ENCODE measurements at regions not wholly inside any gene's neighbourhood (a gene's known extent, or its start where the extent isn't known, plus 50 kb on each side); places are given as distances from the start of the nearest gene placed in this dataset.

DNA sequence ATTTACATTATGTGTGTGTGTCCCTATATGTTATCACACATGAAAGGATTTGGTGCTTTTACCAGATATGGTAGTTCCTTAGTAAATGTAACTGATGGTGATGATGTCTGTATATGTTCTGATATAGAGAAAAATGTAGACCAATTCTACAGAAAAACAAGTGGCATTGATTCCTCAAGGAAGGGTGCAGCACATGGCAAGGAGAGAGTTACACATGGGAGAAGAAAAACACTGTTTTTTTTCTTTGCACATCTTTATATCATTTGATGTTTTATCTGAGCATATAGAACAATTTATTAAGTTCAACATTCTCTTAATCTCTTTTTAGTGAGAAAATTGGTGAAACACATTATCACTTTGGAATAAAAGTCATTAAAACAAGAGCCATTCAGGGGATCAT lies 535.0 kb upstream of the KLF4 start:
- no peak for DNase-seq (ENCODE audit: low spot score)
- TF ChIP-seq, protein P1, sequence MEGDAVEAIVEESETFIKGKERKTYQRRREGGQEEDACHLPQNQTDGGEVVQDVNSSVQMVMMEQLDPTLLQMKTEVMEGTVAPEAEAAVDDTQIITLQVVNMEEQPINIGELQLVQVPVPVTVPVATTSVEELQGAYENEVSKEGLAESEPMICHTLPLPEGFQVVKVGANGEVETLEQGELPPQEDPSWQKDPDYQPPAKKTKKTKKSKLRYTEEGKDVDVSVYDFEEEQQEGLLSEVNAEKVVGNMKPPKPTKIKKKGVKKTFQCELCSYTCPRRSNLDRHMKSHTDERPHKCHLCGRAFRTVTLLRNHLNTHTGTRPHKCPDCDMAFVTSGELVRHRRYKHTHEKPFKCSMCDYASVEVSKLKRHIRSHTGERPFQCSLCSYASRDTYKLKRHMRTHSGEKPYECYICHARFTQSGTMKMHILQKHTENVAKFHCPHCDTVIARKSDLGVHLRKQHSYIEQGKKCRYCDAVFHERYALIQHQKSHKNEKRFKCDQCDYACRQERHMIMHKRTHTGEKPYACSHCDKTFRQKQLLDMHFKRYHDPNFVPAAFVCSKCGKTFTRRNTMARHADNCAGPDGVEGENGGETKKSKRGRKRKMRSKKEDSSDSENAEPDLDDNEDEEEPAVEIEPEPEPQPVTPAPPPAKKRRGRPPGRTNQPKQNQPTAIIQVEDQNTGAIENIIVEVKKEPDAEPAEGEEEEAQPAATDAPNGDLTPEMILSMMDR (IDR thresholded peaks at IDR 0.05; ENCODE audit: extremely low read depth, missing control alignments): no peak

DNA sequence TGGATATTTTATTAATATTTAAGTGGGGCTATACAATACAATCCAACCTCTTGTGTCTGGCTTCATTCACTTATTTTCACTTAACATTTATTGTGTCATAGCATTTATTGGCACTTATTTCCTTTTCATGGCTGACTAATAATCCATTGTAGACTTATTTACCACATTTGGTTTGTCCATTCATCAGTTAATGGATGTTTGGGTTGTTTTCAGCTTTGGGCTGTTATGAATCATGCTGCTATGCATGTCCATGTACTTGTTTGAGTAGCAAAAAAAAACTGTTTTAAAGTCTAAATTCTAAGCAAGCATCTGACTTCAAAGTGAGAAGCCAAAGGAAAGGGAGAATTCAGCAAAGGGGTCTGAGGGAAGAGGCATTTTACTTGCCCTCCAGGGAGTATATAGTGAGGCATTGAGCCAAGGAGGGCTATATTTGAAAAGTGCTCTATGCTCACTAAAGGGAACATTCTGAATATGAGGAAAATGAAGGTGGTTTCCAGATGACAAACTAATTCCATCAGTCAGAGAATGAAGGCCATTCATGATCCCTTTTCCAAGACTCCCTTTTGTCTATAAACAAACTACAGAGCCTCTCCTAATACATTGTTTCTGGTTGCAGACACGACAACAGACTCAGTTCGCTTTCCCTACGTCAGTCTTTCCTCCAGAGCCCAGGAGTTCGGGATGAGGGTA lies 532.8 kb upstream of the KLF4 start:
- no peak for DNase-seq (ENCODE audit: low spot score)
- TF ChIP-seq, protein P1 (IDR thresholded peaks at IDR 0.05; ENCODE audit: extremely low read depth, missing control alignments): no peak

DNA sequence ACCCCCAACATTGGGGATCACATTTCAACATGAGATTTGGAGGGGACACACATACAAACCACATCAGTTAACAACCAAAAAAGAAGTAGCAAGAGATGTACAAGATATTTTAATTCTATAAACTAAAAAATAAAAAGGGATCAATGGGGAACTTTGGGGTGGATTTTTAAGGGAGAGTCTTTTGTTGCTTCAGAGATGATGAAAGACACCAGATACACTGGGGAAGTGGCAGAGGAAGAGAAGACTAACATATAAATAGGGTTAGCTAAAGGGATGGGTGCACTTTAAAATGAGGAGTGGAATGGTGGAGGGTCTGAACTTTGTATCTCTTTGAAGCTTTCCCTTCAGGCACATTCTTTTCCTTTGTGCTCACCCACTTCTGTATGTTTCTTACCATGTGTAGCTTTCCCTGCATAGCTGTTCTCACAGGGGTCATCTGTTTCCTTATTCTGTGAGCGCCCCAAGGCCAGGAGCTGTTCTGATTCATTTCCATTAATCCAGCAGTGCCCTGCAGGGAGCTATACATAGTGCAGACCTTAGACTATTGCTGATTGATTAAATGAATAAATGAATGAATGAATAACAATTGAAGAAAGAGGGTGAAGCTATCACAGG lies 531.6 kb upstream of the KLF4 start:
- no peak for DNase-seq (ENCODE audit: low spot score)
- TF ChIP-seq, protein P1 (IDR thresholded peaks at IDR 0.05; ENCODE audit: extremely low read depth, missing control alignments): no peak

DNA sequence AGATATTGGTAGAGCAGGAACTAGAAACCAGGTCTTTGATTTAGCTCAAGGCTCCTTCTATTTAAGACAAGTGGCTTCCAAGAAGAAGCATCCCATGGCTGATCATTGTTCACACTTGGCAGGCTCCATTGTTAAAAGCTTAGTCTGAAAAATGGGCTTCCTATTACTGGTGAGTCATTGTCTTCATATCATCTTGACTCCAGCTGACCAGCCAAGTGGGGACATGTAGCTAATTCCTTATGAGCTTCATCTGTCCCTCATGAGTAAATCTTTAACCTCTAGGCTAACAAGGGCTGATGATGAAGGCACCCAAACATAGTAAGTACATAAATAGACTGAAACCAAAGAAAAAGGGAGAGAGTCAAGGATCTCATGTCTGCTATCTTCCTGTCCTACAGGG lies 530.3 kb upstream of the KLF4 start:
- TF ChIP-seq, protein P1 (IDR thresholded peaks at IDR 0.05; ENCODE audit: extremely low read depth, missing control alignments): no peak
- no peak for DNase-seq (ENCODE audit: low spot score)

DNA sequence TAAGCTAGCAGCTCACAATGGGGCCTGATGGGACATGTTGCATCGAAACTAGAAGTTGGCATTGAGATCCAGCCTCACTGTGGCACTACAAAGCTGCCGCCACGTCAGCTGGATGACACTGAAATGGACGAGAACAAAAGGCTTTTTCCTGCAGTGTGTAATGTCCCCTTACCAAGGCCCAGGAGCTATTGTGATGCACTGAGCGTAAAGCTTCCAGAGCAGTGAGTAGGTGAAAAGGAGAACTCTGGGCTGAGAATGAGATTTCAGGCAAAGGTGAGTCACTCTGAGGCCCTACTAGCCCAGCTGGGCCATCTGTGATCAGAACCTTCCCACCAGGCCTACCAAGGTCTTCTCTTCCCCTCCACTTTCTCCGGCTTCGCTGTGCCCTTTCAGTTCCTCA lies 528.1 kb upstream of the KLF4 start:
- TF ChIP-seq, protein P1 (IDR thresholded peaks at IDR 0.05; ENCODE audit: extremely low read depth, missing control alignments): no peak
- DNase-seq (ENCODE audit: low spot score): no peak

DNA sequence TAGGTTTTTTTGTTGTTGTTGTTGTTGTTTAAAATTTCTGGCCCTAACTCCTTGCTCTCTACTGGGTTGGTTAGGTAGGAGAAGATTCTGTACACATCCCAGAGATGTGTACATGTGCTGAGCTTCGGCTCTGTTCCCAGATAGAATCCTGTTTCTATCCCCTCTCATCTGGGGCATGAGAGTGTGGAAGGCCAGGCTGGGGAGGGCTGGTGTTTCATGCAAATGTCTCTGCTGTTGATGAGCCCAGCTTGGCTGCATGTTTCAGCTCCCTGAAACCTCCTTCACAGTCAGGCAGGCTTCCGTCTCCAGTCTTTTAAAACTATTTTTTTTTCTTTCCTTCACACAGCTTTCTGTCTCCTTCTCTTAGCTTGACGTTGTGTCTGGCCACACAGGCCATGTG lies 526.9 kb upstream of the KLF4 start:
- TF ChIP-seq, protein P1 (IDR thresholded peaks at IDR 0.05; ENCODE audit: extremely low read depth, missing control alignments): no peak
- no peak for DNase-seq (ENCODE audit: low spot score)

DNA sequence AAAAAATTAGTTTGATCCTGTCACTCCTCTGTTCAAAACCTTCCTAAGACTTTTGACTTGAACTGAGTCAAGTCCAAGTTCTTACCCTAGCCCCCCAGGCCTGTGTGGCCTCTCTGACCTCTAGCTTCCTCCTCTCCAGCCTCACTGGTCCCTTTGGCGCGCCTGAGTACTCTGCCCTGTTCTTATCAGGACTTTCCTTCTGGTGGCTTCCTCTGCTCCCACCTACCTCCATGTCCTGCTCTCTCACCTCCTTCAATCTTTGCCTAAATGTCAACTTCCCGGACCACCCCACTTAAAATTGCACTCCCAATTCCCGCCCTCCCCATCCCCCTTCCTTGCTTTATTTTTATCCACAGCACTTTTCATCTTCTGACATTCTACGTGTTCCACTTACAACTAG lies 526.1 kb upstream of the KLF4 start:
- TF ChIP-seq, protein P1 (IDR thresholded peaks at IDR 0.05; ENCODE audit: extremely low read depth, missing control alignments): no peak
- DNase-seq (ENCODE audit: low spot score): no peak
